PC-3 (cell line): ENCODE measurements at regions not wholly inside any gene's neighbourhood (a gene's known extent, or its start where the extent isn't known, plus 50 kb on each side); places are given as distances from the start of the nearest gene placed in this dataset.

ENCODE experiments used
- ATAC-seq: fragments of 200-7000 bp; cut with Tn5 transposase; 2 replicates; pipeline ENCODE4 v1.9.1; 2020; ENCODE audit warnings: mild to moderate bottlenecking, moderate library complexity
- BruUV-seq: library from RNA; stranded (reverse); fragments of 400-500 nt; replicated peaks from 2 replicates; lab custom pipeline; 2021; lab: Mats Ljungman, UMichigan
- CTCF ChIA-PET: fragments of 300-600 bp; sonication (Branson Sonifier 250); formaldehyde crosslinking; loops from one replicate; lab custom pipeline; 2022; ENCODE audit warnings: antibody characterized with exemption; lab: Charles Lee
- POLR2A ChIA-PET: fragments of 300-600 bp; sonication (Branson Sonifier 250); formaldehyde crosslinking; loops from one replicate; lab custom pipeline; 2022; ENCODE audit warnings: antibody characterized with exemption; ENCODE audit not compliant: unreplicated experiment; lab: Charles Lee
- DNase-seq: peaks from one replicate; pipeline ENCODE4 v3.0.0-alpha.2; 2015
- H2AFZ ChIP-seq: fragments of 300-600 bp; sonication (generic); 2 replicates; pipeline ENCODE4 v1.6.0; 2016; ENCODE audit warnings: antibody characterized with exemption, low read length
- H3F3A ChIP-seq: fragments of 300-600 bp; sonication (generic); one replicate; pipeline ENCODE4 v1.6.0; 2017; ENCODE audit warnings: antibody characterized with exemption, low read length, control low read depth, mild to moderate bottlenecking; ENCODE audit not compliant: unreplicated experiment
- H3K27ac ChIP-seq: fragments of 300-600 bp; sonication (generic); 2 replicates; pipeline ENCODE4 v1.5.1; 2016; ENCODE audit warnings: mild to moderate bottlenecking, low read length
- H3K27me3 ChIP-seq: fragments of 300-600 bp; sonication (generic); 2 replicates; pipeline ENCODE4 v1.6.1; 2016; ENCODE audit warnings: low read length, mixed read lengths
- H3K36me3 ChIP-seq: fragments of 300-600 bp; sonication (generic); 2 replicates; pipeline ENCODE4 v1.6.1; 2016; ENCODE audit warnings: low read depth, mixed run types, low read length, mixed read lengths
- H3K4me1 ChIP-seq: fragments of 300-600 bp; sonication (generic); 2 replicates; pipeline ENCODE4 v1.5.1; 2016; ENCODE audit warnings: low read length; ENCODE audit not compliant: insufficient read depth
- H3K4me2 ChIP-seq: fragments of 300-600 bp; sonication (generic); 2 replicates; pipeline ENCODE4 v1.6.0; 2016; ENCODE audit warnings: low read length
- H3K4me3 ChIP-seq: fragments of 300-600 bp; sonication (generic); 2 replicates; pipeline ENCODE4 v1.5.1; 2016; ENCODE audit warnings: mild to moderate bottlenecking, low read length, mixed read lengths
- H3K79me2 ChIP-seq: fragments of 300-600 bp; sonication (generic); 2 replicates; pipeline ENCODE4 v1.6.1; 2017; ENCODE audit warnings: low read length, mixed read lengths
- H3K9ac ChIP-seq: fragments of 300-600 bp; sonication (generic); 2 replicates; pipeline ENCODE4 v1.6.0; 2016; ENCODE audit warnings: mild to moderate bottlenecking, low read length
- H3K9me2 ChIP-seq: fragments of 300-600 bp; sonication (generic); replicated peaks from 2 replicates; pipeline ENCODE4 v1.6.1; 2016; ENCODE audit warnings: mixed run types, low read length, mixed read lengths
- H3K9me3 ChIP-seq: fragments of 300-600 bp; sonication (generic); 2 replicates; pipeline ENCODE4 v1.6.1; 2016; ENCODE audit warnings: low read length, mixed read lengths
- H4K20me1 ChIP-seq: fragments of 300-600 bp; sonication (generic); 2 replicates; pipeline ENCODE4 v1.6.1; 2016; ENCODE audit warnings: low read length, mixed read lengths
- EZH2 ChIP-seq: fragments of 300-600 bp; sonication (generic); IDR thresholded peaks from one replicate; pipeline ENCODE4 v1.6.1; 2017; ENCODE audit warnings: antibody characterized with exemption, mild to moderate bottlenecking, low read length; ENCODE audit not compliant: unreplicated experiment
- EZH2phosphoT487 ChIP-seq: fragments of 300-600 bp; sonication (generic); IDR thresholded peaks from 2 replicates; pipeline ENCODE4 v1.6.1; 2018; ENCODE audit warnings: mild to moderate bottlenecking, antibody characterized with exemption, low read length, borderline replicate concordance
- intact Hi-C: fragments of 100-400 bp; cut with micrococcal nuclease; formaldehyde crosslinking; loops from 2 replicates; pipeline ENCODE4 v1.9.0; 2023
- TF ChIP-seq, protein P1 (sequence below): fragments of 300-600 bp; sonication (generic); conservative IDR thresholded peaks from 2 replicates; pipeline ENCODE4 v1.5.1; 2017; ENCODE audit warnings: antibody characterized with exemption, low read depth, mild to moderate bottlenecking, low read length

DNA sequence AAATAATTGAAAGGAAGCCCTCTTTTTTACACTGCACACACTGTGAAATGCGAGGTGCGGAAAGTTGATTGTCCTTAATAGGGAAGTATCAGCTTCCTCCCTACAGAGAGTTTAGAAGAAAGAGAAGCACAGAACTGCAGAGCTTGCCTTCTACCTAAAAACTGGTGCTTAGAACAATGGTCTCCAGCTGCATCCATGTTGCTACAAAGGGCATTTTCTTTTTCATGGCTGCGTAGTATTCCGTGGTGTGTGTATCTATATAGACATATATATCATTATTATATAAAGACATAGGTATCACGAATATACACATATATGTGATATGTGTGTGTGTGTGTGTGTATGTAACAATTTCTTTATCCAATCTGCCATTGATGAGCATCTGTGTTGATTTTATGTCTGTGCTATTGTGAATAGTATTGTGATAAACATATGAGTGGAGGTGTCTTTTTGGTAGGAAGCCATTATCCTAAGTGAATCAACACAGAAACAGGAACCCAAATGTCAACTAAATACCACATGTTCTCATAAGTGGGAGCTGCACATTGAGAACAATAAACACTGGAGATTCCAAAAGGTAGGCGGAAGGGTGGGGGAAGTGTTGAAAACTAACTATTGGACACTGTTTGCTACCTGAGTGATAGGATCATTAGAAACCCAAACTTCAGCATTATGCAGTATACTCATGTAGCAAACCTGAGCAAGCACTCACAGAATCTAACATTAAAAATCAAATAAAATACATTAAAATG is 290.0 kb upstream of the RUNX1 start:
- Histone ChIP-seq H3K4me3 (no peak overlapping the region), H3K79me2 (no peaks in the 10 kb centered on the region), H3K4me1 (peaks cover 12% of the 10 kb centered on the region), H3K9me3 (no peaks in the 10 kb centered on the region), H2AFZ (no peak overlapping the region), H3K9ac (no peak overlapping the region), H4K20me1 (no peaks in the 10 kb centered on the region), H3K27ac (no peak overlapping the region), H3K9me2 (no peaks in the 10 kb centered on the region), H3F3A (no peaks in the 10 kb centered on the region), H3K4me2 (no peak overlapping the region), H3K36me3 (no peaks in the 10 kb centered on the region), H3K27me3 (no peaks in the 10 kb centered on the region)
- ATAC-seq (no peak), DNase-seq (no peak)
- no TSS peak for BruUV-seq
- POLR2A ChIA-PET, result no interaction called here
- CTCF ChIA-PET, result no interaction called here
- TF ChIP-seq EZH2 (no peak), EZH2phosphoT487 (no peak)
- TF ChIP-seq, protein P1, sequence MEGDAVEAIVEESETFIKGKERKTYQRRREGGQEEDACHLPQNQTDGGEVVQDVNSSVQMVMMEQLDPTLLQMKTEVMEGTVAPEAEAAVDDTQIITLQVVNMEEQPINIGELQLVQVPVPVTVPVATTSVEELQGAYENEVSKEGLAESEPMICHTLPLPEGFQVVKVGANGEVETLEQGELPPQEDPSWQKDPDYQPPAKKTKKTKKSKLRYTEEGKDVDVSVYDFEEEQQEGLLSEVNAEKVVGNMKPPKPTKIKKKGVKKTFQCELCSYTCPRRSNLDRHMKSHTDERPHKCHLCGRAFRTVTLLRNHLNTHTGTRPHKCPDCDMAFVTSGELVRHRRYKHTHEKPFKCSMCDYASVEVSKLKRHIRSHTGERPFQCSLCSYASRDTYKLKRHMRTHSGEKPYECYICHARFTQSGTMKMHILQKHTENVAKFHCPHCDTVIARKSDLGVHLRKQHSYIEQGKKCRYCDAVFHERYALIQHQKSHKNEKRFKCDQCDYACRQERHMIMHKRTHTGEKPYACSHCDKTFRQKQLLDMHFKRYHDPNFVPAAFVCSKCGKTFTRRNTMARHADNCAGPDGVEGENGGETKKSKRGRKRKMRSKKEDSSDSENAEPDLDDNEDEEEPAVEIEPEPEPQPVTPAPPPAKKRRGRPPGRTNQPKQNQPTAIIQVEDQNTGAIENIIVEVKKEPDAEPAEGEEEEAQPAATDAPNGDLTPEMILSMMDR, result no peak
- intact Hi-C loops, result no loop called here

GRCh38 chr21:35338281-35338680 is 289.2 kb upstream of the RUNX1 start:
- no TSS peak for BruUV-seq
- ATAC-seq, result no peak
- H3K4me3 ChIP-seq, result no peak overlapping the region

GRCh38 chr21:35337573-35337972 is 288.5 kb upstream of the RUNX1 start:
- H3K4me3 ChIP-seq, result no peak overlapping the region
- no peak for DNase-seq
- TF ChIP-seq EZH2 (no peak), EZH2phosphoT487 (no peak)
- TF ChIP-seq, protein P1, result no peak
- no peaks in the 10 kb centered on the region for H3K79me2 ChIP-seq
- H2AFZ ChIP-seq, result no peak overlapping the region
- H3K4me1 ChIP-seq, result peaks cover 3% of the 10 kb centered on the region
- H3K27ac ChIP-seq, result no peak overlapping the region
- no peak overlapping the region for H3K4me2 ChIP-seq
- no peaks in the 10 kb centered on the region for H3K9me2 ChIP-seq
- H3F3A ChIP-seq, result no peaks in the 10 kb centered on the region
- BruUV-seq, result no TSS peak
- no peak for ATAC-seq
- H3K9ac ChIP-seq, result no peak overlapping the region
- H3K9me3 ChIP-seq, result no peaks in the 10 kb centered on the region
- POLR2A ChIA-PET, result no interaction called here
- intact Hi-C loops, result no loop called here
- H4K20me1 ChIP-seq, result no peaks in the 10 kb centered on the region
- H3K27me3 ChIP-seq, result no peaks in the 10 kb centered on the region
- CTCF ChIA-PET, result no interaction called here
- H3K36me3 ChIP-seq, result no peaks in the 10 kb centered on the region

More at GRCh38 chr21:35338281-35338680, 289.2 kb upstream of the RUNX1 start:
- Histone ChIP-seq H3K27me3 (no peaks in the 10 kb centered on the region), H4K20me1 (no peaks in the 10 kb centered on the region), H3K4me2 (no peak overlapping the region), H3K9me2 (no peaks in the 10 kb centered on the region), H3K79me2 (no peaks in the 10 kb centered on the region), H3K4me1 (peaks cover 10% of the 10 kb centered on the region), H3K9ac (no peak overlapping the region), H3K36me3 (no peaks in the 10 kb centered on the region), H2AFZ (no peak overlapping the region), H3F3A (no peaks in the 10 kb centered on the region), H3K27ac (no peak overlapping the region), H3K9me3 (no peaks in the 10 kb centered on the region)
- POLR2A ChIA-PET, result no interaction called here
- no peak for DNase-seq
- CTCF ChIA-PET, result no interaction called here
- TF ChIP-seq EZH2, result no peak
- TF ChIP-seq, protein P1, result no peak
- no peak for TF ChIP-seq EZH2phosphoT487
- intact Hi-C loops, result no loop called here
